GM18502 (cell line): ENCODE measurements at regions not wholly inside any gene's neighbourhood (a gene's known extent, or its start where the extent isn't known, plus 50 kb on each side); places are given as distances from the start of the nearest gene placed in this dataset.
"Not testable (repeated sequence)": the region's sequence is repeated elsewhere in the genome, so short reads cannot be mapped to it uniquely, and the experiment has no call there.

Experiments used
- ATAC-seq: cut with Tn5 transposase; IDR thresholded peaks from one replicate; pipeline ENCODE4 v1.9.1; 2021; ENCODE audit warnings: mild to moderate bottlenecking; ENCODE audit not compliant: unreplicated experiment, poor library complexity

GRCh38 chr2:217604527-217605194 is 398.1 kb downstream of the TNS1 start:
- no peak for ATAC-seq

DNA sequence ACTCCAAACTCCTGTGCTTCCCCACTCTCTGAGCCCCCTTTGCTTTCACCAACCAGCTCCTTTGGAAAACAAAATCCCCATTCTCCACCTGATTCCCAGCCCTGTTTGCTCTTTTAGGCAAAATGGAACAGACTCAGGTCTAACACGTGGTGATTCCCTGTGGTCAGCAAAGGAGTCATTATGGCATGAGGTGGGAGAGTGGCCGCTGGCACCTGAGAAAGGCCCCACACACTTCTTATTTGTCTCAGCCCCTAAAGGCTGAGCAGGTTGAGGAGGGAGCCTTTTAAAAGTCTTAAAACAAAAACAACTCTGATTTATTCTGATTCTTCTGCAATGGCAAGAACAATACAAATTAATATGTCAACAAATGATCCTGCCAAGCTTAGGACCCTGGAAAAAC is 401.2 kb downstream of the TNS1 start:
- no peak for ATAC-seq

DNA sequence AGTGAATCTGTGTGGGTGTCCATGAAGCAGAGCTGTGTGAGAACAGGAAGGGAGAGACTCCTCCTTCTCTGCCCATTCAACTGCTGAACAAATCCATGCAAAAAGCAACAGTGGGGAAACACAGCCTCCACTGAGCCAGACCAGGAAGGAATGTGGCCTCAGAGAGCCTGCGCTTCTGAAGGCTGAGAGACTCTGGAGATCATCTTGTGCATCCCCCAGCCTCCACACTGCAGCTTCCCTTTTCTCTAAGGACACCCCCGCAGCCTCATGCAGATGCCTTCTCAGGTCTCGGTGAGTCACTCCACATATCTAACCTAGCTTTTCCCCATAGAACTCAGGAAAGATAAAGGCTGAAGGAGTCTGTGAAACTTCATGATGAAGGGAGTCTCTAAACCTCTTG is 402.9 kb downstream of the TNS1 start:
- ATAC-seq = no peak

DNA sequence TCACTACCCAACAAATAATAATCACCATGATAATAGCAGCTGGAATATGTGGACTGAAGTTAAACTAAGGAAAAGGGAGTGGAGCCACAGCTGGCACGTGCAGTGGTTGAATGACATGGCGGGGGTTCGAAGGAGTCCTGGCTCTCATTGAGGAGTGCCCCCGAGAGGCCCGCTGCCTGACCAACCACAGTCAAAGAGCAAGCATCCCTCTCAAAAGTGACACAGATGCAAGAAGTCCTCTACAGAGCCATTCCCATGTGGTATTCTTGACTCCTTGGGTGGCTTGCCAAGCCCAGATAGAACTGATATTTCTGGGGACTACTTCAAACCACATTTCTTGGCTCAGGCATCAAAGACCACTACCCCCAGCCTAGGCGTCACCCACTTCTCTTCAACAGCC is 405.1 kb downstream of the TNS1 start:
- ATAC-seq = no peak

GRCh38 chr2:217597145-217597544 is 405.6 kb downstream of the TNS1 start:
- no peak for ATAC-seq

DNA sequence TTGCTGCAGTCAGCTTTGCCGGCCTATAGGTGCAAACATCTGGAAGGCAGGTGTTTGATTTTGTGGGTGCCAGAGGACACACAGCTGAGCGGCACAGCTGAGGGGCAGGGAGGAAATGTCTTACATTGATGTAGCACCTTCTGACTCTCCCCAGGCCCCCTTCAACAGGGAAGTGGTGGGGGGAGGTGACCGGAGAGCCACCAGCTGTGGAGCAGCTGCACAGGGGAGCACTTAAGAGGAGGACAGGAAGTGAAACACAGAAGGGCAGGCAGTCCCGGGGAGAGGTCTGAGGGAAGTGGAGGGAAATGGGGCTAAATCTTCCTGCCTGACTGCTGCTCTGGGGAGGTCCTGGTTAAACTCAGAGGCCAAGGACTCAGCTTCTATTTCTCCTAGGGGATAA is 409.1 kb downstream of the TNS1 start:
- no peak for ATAC-seq

DNA sequence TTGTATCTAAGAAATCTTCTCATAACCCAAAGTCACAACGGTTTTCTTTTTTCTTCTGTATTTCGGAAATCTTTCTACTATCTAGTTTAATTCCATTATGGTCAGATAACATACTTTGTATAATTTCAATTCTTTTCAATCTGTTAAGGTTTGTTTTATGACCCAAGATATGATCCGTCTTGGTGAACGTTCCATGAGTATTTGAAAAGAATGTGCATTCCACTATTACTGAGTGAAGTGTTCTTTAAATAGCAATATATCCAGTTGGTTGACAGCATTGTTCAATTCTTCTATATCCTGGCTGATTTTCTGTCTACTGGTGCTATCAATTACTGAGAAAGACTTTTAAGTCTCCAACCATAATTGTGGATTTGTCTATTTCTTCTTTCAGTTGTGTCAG is 414.5 kb downstream of the TNS1 start:
- no peak for ATAC-seq

GRCh38 chr2:217585362-217585761 is 417.4 kb downstream of the TNS1 start:
- no peak for ATAC-seq

DNA sequence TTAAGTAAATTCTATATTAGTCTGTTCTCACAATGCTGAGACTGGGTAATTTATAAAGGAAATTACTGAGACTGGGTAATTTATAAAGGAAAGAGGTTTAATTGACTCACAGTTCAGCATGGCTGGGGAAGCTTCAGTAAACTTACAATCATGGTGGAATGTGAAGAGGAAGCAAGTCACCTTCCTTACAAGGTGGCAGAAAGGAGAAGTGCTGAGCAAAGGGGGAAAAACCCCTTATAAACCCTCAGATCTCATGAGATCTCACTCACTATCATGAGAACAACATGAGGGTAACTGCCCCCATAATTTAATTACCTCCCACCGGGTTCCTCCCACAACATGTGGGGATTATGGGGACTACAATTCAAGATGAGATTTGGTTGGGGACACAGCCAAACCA is 422.4 kb downstream of the TNS1 start:
- ATAC-seq = not testable (repeated sequence)

DNA sequence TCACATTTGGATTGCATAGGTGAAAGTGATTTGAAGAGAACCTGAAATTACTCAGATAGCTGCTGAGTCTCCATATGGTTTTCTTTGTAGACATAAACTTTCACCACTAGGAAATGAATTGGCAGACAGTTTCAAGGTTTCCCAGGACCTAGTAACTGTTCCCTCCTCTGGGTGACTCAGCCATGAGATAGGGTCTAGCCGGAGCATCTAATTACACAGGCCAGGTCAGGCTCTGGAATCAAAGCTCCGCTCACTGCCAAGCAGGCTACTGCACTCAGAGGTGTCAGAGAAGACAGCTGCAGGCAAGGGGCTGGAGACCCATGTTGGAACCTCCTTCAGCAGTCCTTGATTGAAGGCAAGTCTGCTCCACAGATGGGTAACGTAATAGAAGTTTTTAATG is 429.2 kb downstream of the TNS1 start:
- no peak for ATAC-seq

DNA sequence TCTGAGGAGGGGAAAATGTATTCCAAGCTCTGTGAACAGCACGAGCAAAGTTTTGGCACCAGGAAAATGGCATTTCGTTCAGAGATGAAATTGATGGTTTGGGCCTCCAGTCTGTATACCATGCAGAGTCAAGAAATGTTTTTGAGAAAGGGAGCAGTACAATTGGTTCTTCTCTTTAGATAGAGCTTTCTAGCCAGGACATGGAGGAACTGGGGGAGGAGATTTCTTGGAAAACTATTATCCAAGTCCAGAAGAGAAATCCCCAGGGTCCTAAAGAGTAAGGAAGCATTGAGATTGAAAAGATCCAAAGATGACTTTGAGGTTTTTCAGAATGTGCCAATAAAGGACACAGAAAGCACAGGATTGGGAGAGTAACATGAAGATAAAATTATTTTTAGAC is 432.4 kb downstream of the TNS1 start:
- ATAC-seq = no peak

- ATAC-seq = no peak
Observed at GRCh38 chr2:217568289-217568971, 434.4 kb downstream of the TNS1 start.

DNA sequence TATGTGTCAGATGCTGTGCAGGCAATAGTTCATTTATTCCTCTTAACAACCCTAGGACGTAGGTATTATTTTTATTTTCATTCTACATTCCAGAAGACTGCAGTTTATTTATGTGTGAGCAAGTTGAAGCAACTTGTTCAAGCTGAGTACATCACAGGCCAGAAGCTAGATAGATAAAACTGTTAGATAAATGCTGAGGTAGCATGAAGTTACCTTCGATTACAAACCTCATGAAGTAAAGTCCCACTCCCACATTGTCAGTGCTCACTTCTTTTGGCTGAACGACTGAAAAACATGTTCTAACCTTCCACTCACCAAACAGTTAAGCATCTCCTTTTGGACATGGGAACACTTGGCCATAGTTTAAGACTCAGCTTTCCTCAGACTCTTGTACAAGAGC is 439.2 kb downstream of the TNS1 start:
- ATAC-seq = no peak

DNA sequence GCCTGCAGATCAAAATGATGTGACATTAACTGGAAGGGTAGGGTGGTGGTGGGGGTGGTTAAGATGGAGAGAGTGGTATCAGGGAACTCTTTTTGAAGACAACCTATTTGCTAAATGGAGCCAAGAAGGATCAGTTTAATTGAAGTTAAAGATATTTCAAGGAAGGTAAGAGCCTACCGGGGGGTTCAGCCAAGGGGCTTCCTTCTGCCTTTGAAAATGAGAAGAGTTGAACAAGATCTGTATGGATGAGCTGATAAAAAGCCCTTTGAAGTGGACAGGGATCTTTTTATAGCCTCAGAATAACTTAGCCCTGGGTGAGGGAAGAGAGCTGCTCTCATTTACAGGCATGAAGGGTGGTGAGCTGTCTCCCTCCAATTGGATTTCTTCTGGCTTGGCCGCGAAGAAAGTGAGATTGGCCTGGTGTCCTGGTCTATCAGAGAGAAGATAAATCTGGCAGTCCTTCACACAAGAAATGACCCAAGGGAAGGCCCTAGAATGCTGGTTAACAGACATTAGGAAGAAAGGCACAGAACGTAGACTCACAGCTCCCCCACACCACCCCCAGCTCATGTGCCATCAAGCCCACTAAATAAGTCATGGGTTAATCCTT is 439.8 kb downstream of the TNS1 start:
- ATAC-seq = no peak

- ATAC-seq = no peak
Observed at GRCh38 chr2:217559084-217559483, 443.7 kb downstream of the TNS1 start.

DNA sequence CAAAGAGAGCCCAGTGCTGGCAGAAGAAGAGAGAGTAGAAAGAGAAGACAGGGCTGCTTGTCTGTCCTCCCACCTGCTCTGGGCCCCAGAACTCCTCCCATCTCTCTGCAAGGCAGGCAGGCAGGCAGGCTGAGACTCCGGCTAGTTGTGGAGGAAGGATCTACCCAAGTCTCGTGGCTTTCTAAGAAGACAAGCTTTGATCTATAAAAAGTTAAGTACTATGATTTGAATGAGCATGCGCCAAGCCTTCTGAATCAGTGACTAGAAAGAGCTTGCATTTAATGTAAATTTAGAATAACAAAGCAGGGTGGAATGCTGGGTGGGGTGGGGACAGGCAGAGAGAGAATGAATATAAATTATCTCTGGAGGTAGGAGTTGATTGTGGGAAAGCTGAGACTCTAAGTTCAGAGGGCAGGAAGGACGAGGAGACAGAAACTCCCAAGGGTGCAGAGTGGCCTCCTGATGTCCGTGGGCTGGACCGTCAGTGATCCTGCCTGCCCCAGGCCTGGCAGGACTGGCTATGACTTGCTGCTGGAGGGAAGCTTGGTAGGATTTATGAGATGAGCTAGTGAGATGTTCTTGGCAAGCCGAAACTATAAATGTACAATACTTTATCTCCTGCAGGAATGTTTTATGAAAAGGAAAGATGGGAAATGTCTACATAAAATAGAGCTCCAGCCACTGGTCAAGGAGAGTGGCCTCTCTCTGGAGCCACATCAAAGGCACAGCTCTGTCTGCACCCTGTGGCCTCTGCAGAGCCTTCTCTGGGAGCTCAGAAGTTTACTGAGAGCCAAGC is 447.5 kb downstream of the TNS1 start:
- no peak for ATAC-seq

GRCh38 chr2:217553679-217554078 is 449.1 kb downstream of the TNS1 start:
- ATAC-seq = no peak

- no peak for ATAC-seq
Observed at GRCh38 chr2:217553202-217553601, 449.6 kb downstream of the TNS1 start.

- no peak for ATAC-seq
Observed at GRCh38 chr2:217552081-217552480, 450.7 kb downstream of the TNS1 start.

- ATAC-seq = no peak
Observed at GRCh38 chr2:217551252-217551899, 451.4 kb downstream of the TNS1 start.

DNA sequence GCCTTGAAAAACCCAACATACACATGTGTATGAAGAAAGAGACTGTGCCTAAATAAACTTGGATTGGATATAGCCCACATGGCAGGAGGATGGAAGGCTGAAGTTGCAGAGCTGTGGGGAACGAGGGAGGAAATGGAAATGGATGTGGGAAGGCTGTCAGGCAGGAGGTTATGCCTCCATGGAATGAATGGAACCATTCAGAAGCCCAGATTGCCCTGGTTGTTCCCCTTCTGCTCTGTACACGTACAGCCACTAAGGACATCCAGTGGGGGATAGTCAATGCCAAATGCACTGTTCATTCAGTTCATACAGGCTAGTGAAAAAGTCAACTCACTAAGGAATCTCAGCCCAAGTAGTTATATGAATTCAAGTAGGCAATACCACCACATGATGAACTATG is 463.7 kb downstream of the TNS1 start:
- ATAC-seq = no peak
